Ishikawa (cell line): ENCODE measurements at regions not wholly inside any gene's neighbourhood (a gene's known extent, or its start where the extent isn't known, plus 50 kb on each side); places are given as distances from the start of the nearest gene placed in this dataset.

ENCODE experiments used
- CEBPB ChIP-seq: IDR thresholded peaks from 2 replicates; pipeline ENCODE4 v1.6.1; 2012
- EP300 ChIP-seq: IDR thresholded peaks from 2 replicates; pipeline ENCODE4 v1.6.1; 2012; ENCODE audit warnings: borderline replicate concordance
- FOXM1 ChIP-seq: IDR thresholded peaks from 2 replicates; pipeline ENCODE4 v1.6.1; 2012; ENCODE audit warnings: low read depth, borderline replicate concordance
- NFIC ChIP-seq: IDR thresholded peaks from 2 replicates; pipeline ENCODE4 v1.6.1; 2012
- RAD21 ChIP-seq: IDR thresholded peaks from 2 replicates; pipeline ENCODE4 v1.6.1; 2012; ENCODE audit warnings: low read depth
- TAF1 ChIP-seq: IDR thresholded peaks from 2 replicates; pipeline ENCODE4 v1.6.1; 2012; ENCODE audit warnings: low read depth, mild to moderate bottlenecking
- TEAD4 ChIP-seq: IDR thresholded peaks from 2 replicates; pipeline ENCODE4 v1.6.1; 2012
- TF ChIP-seq, protein P1 (sequence below): IDR thresholded peaks from 2 replicates; pipeline ENCODE4 v1.6.1; 2012

DNA sequence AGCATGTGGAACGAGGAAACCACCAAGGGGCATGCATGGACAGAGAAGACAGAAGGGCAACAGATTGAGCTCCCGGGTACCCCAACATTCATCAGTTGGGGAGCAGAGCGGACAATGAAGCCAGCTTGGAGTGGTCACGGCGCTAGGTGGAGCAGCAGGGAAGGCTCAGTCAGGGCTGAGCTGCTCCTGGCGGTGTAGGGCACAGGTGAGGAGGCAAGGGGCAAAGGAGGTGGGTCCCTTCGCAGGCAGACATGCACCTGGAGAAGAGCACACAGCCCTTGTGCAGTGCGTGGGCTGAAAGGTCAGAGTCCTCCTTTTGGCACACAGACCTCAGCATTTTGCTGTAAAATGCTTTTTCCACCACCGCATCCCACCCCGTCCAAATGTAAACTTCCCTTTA is 90.0 kb upstream of the SLC6A6 start:
- TF ChIP-seq TEAD4 (no peak), TAF1 (no peak), NFIC (no peak), FOXM1 (no peak), EP300 (no peak), RAD21 (no peak), CEBPB (no peak)
- TF ChIP-seq, protein P1, sequence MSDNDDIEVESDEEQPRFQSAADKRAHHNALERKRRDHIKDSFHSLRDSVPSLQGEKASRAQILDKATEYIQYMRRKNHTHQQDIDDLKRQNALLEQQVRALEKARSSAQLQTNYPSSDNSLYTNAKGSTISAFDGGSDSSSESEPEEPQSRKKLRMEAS, result no peak
